ENCODE measurements at regions not wholly inside any gene's neighbourhood (a gene's known extent, or its start where the extent isn't known, plus 50 kb on each side); places are given as distances from the start of the nearest gene placed in this dataset.

DNA sequence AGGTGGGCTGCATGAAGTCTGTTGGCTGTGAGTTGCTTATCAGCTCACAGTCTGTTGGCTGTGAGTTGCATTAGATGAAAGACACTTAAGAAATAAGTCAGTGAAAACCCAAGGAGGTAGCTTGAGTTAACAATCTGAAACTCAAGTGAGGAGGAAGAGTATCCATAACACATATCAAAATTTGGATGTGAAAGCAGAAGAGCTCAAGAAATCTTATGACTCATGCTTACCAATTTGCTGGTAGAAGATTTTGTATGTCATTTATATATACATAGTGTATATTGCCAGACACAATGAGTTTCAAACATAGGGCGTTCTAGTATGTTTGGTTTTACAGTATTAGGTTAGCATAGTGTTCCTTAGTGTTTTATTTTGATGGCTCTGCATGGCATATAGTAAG, 107.4 kb downstream of the DDIT4L start:
- DNase-seq = no peak

DNA sequence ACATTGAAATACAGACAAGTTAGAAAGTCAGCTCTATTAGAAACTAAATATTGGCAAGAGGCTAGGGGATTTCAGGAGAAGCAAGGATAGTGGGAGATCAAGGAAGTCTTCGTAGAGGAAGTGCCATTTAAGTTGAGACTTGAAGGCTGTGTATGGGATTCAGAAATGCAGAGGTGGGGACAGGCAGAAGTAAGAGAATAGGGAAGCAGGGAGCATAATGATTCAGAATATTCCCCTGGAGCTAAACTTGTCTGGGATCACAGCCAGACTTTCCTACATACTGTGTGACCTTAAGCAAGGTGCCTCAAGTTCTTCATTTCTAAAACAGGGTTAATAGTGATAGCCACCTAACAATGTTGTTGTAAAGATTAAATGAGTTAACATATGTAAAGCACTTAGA, 108.8 kb downstream of the DDIT4L start:
- no peak for DNase-seq

DNA sequence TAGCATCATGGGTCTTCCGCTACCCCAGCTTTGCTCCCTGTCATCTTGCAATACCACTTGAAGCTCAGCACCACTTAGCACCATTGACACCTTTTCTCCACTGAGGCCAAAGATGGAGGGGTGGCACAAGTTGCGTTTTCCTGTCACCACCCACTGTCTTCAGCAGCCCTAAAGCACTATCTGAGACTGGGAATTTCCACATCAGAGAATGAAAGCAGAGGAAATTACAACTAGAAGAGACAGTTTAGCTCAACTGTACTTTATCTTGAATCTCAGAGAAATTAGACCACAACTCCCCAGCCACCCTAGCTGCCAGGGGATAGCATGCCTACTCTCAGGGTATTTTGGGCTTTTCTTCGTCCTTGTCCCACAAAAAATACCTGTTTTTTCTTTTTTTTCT, 111.0 kb downstream of the DDIT4L start:
- no peak for DNase-seq

DNA sequence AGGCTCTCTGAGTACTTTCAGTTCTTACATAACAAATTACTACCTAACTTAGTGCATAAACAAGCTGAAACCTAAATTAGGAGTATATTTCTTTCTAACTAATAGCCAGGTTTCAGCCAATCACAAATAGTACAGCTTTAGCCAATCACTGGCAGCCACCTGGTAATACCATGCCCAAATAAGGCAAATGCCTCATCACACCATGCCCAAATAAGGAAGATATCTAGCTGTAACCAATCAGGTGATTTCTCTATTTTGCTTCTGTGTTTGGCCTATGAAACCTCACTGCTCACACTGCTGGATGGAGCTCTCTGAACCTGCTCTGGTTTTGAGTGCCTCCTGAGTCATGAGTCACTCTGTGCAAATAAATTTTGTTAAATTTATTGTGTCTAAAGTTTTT, 113.5 kb downstream of the DDIT4L start:
- no peak for DNase-seq

DNA sequence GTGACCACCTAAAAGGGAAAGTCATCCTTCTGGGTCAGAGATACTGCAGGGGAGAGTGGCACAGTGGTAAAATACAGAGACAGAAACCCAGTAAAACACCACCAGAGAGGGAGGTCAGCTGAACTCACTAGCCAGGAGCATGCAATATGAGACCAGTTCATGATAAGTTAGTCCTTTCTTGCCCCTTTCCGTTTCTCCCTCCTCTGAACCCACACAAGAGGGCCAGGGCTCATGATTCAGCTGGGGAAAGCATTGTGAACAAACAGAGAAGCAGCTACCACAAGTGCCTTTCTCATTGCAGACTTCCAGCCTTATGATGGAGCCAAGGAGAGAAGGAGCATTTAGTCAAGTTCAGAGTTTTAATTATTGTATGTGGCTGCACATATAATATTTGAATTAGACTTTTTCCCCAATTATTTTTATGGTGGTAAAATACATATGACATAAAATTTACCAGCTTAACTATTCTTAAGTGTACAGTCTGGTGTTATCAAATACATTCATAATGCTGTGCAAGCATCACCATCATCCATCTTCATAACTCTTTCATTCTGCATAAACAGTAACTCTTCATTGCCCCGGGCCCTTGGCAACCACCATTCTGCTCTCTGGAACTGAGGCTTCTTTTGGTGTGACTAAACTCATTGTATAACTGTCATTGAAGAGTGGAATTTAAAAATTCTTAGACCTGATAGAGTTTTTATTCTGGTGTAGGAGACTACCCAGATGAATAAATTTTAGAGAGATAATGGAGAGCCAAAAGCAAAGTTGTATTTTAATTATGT, 114.6 kb downstream of the DDIT4L start:
- no peak for DNase-seq

DNA sequence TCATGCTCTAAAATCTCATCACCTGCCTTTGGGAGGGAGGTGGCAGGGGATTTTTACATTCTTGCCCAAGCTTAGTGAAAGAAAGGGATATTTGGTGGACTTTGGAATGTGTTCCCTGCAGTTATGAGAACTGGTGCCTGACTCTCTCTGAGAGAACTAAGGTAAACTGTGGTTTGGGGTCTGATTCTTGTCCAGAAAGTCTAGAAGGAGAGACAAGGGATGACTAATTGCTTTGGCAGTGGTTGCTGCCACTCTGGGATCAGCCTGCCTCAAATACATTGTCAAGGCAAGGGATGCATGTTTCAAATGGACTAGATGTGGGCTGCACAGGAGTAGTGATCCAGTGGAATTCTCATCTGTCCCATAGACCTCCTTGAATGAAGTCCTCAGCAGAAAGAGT, 115.2 kb downstream of the DDIT4L start:
- DNase-seq = no peak

DNA sequence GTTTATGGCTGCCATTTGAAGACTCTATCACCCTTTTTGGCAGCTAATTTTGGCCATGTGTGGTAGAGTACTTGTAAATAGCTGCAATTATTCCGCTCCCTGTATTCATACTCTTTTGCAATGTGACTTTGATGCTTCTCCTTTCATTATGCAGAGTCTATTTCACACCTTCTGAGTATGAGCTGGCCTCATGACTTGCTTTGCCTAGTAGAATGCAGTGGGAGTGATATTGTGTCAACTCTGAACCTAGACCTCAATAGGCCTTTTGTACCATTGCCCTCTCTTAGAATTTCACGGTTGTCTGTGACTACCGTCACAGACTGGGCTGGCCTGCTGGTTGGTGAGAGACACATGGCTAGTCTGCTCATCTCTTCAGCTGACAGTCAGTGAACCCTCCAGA, 118.8 kb downstream of the DDIT4L start:
- DNase-seq = no peak

DNA sequence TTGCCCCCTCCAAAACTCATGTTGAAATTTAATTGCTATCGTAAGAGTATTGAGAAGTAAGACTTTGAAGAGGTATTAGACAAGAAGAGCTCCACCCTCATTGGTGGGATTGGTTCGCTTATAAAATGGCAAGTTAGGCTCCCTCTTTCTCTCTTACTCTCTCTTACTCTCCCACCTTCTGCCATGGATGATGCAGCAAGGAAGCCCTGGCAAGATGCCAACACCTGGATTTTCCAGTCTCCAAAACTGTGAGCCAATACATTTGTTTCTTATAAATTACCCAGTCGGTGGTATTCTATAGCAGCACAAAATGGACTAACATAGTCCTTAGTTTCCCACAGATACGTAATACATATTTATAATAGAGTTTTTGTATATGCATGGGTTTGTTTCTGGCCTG, 119.4 kb downstream of the DDIT4L start:
- no peak for DNase-seq

DNA sequence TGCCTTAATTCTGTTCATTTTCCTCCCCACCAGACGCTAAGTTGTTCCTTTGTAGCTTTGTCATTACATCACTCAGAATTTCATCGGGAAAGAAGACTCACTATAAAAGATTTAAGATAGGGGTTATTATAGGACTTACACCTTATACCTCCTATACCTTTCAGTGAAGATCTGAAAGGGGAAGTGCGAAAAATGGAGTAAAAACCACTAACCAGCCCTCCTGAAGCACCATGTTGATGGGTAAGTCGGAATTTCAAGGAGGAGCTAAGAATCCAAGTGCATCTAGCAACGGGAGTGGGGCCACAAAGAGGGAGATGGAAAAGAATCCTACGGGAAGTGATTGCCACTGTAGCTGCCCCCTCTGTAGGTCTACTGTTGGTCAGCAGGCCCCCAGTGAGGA, 119.1 kb upstream of the H2AZ1 start:
- DNase-seq = no peak

DNA sequence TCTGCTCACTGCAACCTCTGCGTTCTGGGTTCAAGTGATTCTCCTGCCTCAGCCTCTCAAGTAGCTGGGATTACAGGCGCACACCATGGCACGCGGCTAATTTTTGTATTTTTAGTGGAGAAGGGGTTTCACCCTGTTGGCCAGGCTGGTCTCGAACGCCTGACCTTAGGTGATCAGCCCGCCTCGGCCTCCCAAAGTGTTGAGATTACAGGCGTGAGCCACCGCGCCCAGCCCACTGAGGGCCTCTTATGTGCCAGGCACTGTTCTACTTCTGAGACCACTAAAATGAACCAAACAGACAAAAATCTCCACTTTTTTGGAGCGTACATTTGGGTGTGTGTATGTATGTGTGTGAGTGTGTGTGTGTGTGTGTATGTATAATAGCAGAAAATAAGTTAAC, 117.2 kb upstream of the H2AZ1 start:
- no peak for DNase-seq

DNA sequence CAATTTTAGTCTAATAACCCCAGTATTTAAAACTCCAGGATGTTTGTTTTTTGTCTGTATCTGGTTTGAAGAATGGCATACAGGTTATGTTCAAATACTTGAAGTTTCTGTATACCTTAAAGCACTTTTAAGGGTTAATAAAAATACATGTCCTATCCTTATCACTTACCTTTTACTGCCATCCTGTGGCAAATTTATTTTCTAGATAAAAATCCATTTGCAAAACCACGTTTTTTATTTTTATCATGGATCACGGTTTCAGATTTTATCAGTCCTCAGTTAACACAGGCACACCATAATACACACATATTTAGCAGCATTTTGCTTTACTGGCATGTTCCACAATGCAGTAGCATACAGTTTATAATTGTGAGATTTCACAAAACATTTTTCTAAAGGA, 113.3 kb upstream of the H2AZ1 start:
- DNase-seq = no peak

DNA sequence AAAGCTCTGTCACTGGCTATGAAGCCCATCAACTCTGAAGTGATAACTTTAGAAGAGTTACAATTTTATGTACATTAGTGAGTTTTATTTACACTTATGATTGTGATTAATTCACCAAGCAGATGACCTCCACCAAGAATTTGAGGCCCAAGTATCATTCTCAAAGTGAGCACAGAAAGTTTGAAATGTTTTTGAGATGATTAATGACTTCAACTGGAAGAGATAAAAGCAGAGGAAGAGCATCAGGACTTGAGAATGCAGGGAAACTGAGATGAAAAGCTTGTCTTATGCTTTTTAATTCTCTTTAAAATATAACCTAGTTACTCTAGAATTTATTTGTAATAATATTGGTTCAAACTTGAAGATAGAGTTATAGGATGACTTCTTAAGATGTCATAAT, 112.8 kb upstream of the H2AZ1 start:
- DNase-seq = no peak

DNA sequence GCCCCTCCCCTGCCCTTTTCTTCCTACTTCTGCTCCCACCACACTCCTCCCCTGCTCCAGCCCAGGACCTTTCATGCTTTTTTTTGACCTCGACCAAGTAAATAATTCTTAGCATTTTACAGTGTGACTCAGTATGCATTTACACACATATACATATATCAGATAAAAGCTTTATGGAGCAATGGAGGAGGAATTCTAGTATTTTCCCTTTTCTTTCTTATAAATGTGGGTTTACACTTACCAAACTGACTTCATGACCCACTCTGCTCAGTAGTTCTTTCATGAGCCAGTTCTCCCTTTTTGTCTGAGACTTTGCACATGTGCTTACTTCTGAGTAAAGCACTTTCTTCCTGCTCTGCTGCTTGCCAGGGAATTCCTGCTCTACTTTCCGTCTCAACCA, 111.8 kb upstream of the H2AZ1 start:
- DNase-seq = no peak

DNA sequence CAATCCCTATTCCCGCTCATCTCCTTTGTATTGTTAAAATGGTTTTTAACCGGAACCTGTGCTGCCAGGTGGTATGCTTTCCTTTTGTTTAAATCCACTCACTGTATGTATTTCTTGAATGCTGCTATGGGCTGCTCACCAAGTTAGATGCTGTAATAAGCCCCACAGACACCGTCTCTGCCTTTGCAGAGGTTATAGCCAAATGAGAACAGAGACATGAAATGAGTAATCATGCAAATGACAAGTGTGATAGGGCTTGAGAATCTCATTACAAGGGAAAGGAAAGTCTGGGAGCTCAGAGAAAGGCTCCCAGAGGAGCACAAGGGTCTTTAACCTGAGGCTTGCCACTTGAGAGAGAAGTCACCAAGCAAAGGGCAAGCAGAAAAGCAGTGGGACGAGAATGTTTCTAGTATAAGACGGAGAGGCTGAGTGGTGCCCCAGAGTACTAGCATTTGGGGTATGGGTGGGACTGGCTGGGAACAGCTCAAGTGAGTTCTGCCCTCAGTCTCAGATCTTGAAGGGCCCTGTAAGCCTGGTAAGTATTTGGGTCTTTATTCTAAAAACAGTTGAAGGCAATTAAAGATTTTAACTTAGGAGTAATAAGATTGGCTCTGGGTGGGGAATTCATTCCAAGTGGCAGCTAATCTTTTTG, 110.8 kb upstream of the H2AZ1 start:
- no peak for DNase-seq

DNA sequence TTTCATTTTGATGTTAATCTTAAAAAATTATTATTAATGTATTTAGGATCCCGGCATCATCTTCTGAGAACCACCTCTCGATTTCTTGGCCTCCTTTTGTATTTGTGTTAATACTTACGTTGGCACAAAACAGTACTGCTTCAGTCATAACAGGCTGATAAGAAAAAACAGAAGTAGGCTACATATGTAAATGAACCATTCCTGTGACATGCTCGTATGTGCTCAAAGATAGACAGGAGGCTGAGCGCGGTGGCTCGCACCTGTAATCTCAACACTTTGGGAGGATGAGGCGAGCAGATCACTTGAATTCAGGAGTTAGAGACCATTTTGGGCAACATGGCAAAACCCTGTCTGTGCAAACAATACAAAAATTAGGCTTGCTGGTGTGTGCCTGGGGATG, 109.4 kb upstream of the H2AZ1 start:
- no peak for DNase-seq

DNA sequence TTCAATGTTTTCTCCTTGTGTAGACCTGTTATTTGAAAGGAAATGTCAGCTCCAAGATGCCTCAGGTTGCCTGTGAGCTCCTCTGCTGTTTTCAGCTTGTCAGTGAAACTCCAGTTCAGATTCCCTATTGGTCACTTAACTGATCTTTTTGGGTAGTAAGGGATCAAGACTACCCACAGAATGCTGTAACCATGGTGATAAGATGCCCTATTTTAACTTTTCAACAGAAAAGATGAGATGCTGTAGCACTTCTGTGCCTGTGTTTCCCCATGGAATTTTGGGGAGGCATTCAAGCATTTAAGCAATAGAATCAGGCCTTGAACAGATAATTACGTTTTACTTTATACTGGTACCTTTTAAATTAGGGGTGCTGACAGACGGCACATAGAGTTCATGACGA, 106.6 kb upstream of the H2AZ1 start:
- no peak for DNase-seq

DNA sequence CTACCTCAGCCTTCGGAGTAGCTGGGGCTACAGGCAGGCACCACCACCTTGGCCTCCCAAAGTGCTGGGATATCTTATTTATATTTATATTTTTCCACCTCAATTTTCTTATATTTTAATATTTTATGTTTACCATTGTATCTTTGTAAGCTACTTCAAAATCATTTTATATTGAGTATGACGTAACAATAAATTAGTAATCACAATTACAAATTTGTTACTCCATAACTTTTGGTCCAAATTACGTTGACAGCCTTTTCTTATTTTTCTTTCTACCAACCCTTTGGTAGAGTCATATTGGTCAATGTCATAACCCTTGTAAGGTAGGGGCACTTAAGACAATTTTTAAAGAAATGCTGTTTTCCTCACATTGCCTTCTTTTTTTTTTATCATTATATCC, 104.0 kb upstream of the H2AZ1 start:
- no peak for DNase-seq

DNA sequence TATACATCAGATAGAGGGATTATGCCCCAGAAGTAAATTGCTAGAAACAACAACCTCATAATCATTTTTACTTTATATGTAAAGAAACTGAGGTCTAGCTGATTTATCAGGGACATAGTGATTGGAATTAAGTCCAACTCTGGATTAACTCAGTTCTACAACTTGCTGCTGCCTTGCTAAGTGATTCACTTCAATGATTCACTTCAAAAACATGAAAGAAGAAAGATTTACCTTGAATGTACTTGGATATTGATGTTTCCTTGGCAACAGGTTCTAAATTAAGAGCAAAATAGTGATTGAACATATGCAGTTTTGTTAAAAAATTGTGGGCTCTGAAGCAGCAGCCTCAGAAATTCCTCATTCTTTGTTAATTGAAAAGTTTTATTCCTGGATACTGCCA, 99.8 kb upstream of the H2AZ1 start:
- no peak for DNase-seq

DNA sequence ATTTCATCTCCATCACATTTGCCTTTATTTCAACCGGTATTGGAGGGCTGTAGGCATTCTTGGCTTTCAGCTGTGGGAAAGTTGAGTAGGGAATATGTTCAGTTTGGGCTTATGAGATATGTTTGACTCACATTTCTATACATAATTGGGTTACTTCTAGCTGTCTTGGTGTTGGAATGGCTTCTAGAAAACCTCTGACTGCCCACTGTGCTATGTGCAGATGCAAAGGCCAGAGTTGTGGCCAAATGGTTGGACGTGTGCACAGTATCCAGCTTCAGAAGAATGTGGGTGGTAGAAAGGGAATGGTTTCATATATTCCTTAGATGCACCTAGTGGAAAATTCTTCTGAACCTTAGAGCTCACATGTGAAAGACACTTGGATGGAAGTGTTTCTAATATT, 92.6 kb upstream of the H2AZ1 start:
- DNase-seq = no peak

DNA sequence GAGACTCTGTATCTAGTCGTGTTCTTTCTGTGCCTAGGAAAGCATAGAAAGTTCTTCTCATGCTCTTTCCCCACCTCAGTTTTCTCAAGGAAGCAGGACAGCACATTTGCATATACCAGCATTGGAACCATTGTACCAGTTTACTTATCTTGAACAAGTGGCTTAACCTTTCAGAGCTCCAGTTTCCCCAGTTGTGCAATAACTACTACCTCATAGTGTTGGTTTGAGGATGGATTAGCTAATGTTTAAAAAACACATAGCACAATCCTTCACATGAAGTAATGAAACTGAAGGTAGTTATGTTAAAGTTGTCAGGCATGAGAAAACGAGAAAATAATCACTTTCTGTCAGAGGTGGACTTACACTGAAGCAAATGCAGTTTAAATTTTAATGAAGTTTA, 92.2 kb upstream of the H2AZ1 start:
- no peak for DNase-seq

DNA sequence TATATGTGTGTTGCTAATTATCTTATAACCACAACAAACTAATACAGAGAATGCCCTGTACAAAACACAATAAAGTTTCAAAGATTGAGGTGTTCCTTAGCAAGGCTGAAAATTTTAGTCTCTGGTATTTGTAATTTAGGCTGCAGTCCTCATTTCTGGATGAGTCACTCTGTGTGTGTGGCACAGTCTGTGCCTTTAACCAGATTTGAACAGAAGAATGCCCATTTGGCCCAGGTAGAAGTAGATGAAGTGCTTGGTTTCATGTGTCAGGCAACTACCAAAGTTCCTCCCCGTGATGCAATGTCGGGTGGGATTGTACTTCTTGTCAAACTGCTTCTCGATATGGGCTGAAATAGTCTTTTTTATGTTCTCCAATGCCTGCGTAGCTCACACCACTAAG, 91.6 kb upstream of the H2AZ1 start:
- DNase-seq = no peak

DNA sequence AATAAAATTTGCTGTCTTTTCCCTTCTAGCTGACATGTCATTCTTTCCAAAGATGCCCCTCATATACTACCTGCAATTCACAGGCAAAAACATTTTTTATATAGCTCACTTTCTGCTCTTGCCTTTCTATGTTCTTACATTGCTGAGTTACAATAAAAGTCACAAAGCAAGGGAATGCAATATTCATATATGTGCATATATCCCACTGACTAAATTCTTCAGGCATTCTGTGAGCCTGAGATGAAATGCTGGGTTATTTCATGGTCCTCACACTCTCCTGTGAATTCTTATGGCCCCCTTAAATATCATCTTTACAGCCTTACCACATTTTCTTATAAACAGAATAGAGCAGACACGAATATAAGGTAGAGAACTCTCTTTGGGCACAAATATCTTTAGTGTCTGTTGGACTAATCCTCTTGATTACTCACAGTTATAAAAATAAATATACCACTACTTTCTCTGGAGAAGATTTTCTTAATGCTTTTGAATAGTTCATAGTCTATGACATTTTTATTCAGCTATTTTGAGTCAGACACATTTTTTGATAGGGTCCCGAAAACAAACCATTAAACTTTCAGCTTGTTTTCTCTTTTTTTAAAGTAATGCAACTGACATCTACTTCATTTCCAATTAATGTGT, 84.1 kb upstream of the H2AZ1 start:
- no peak for DNase-seq

DNA sequence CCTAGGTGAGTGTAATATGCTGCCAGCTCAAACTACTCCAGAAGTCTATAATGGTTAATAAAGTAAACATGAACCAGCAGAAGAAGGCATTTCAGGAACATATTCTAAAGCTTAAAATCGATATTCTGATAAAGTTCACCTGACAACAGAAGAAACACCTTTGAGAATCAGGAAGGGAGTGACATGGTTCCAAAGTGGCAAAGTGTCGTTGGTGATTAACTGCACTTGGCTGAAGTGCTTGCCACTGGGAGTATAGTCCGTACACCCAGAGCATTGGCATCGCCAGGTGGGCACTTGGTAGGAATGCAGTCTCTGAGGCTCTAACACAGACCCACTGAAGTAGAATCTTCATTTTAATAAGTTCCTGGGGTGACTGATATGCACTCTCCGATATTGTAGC, 76.0 kb upstream of the H2AZ1 start:
- no peak for DNase-seq

DNA sequence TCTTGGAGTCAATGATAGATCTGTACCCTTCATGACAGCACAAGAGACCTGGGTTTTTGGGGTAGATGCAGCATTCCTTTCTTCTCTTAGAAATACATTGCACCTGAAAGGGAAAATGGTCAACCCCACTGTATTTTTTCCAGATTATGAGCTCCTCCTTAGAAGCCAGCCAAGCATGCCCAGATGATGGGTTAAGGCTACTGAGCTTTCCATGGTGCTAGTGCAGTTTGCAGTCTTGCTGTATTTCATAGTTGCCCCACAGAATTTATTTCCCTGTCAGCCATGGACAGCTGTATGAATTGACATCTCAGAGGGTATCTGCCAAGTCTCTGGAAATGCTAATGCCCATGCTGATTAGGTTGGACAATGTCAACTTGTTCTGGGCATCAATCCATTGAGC, 73.7 kb upstream of the H2AZ1 start:
- DNase-seq = no peak

DNA sequence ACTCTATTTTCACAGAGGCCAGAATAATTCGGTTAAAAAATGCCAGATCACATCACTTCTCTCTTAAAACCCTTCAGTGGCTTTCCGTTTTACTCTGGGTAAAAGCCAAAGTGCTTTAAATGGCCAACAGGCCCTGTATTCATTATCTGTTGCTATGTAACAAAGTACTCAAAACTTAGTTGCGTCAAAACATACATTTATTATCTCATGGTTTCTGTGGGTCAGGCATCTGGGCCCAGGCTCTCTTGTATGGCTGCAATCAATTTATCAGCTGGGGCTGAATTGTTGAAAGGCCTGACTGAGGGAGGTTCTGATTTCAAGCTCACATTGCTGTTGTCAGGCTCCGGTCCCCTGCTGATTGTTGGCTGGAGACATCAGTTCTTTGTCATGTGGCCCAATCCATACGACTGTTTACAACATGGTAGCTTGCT, 72.7 kb upstream of the H2AZ1 start:
- no peak for DNase-seq
